Keratinocyte (primary cell): ENCODE measurements at regions not wholly inside any gene's neighbourhood (a gene's known extent, or its start where the extent isn't known, plus 50 kb on each side); places are given as distances from the start of the nearest gene placed in this dataset.

Experiments
- DNase-seq: peaks from one replicate; pipeline ENCODE4 v3.0.0-alpha.2; 2011; ENCODE audit warnings: low read depth, missing footprints, low spot score
- FAIRE-seq: peaks from 2 replicates; lab custom pipeline; 2011; peaks lifted over from hg19 to GRCh38; lab: Jason Lieb, UNC
- H2AFZ ChIP-seq: 2 replicates; pipeline ENCODE4 v1.6.0; 2012; ENCODE audit warnings: low read length, control low read depth, inconsistent platforms; ENCODE audit not compliant: control insufficient read depth
- H3K27ac ChIP-seq: 2 replicates; pipeline ENCODE4 v1.5.1; 2011; ENCODE audit warnings: low read length; ENCODE audit not compliant: control insufficient read depth, insufficient read depth
- H3K27me3 ChIP-seq: 3 replicates; pipeline ENCODE4 v1.6.0; 2011; ENCODE audit warnings: low read length; ENCODE audit not compliant: control insufficient read depth, insufficient read depth; ENCODE audit errors: extremely low read depth
- H3K36me3 ChIP-seq, 2 experiments: 2 replicates in 1 of 2; 3 replicates in 1 of 2; pipeline ENCODE4 v1.5.1; 2011; ENCODE audit warnings: low read length in 2 of 2, mild to moderate bottlenecking in 1 of 2; ENCODE audit not compliant: control insufficient read depth in 2 of 2, insufficient read depth in 2 of 2; ENCODE audit errors: extremely low read depth in 1 of 2
- H3K4me1 ChIP-seq: 3 replicates; pipeline ENCODE4 v1.5.1; 2011; ENCODE audit warnings: low read length; ENCODE audit not compliant: control insufficient read depth, insufficient read depth; ENCODE audit errors: extremely low read depth
- H3K4me2 ChIP-seq: 3 replicates; pipeline ENCODE4 v1.6.0; 2011; ENCODE audit warnings: low read depth, low read length; ENCODE audit not compliant: control insufficient read depth, insufficient read depth; ENCODE audit errors: extremely low read depth
- H3K4me3 ChIP-seq, 3 experiments: fragments of 200-600 bp in 1 of 3; sonication (generic) in 1 of 3; 2 replicates in 2 of 3; 3 replicates in 1 of 3; pipeline ENCODE4 v1.5.1; 2011 to 2016; ENCODE audit warnings: low read length in 3 of 3, mild to moderate bottlenecking in 3 of 3, control low read depth in 2 of 3, inconsistent platforms in 1 of 3, low read depth in 1 of 3, mixed read lengths in 1 of 3, mixed run types in 1 of 3, moderate library complexity in 1 of 3; ENCODE audit not compliant: control insufficient read depth in 2 of 3, insufficient read depth in 2 of 3; ENCODE audit errors: extremely low read depth in 1 of 3
- H3K79me2 ChIP-seq: 2 replicates; pipeline ENCODE4 v1.6.0; 2012; ENCODE audit warnings: low read length; ENCODE audit not compliant: control insufficient read depth, insufficient read depth
- H3K9ac ChIP-seq: 3 replicates; pipeline ENCODE4 v1.6.0; 2011; ENCODE audit warnings: low read length; ENCODE audit not compliant: control insufficient read depth, insufficient read depth; ENCODE audit errors: extremely low read depth
- H3K9me1 ChIP-seq: 3 replicates; pipeline ENCODE4 v1.6.0; 2011; ENCODE audit warnings: low read length; ENCODE audit not compliant: control insufficient read depth, insufficient read depth; ENCODE audit errors: extremely low read depth
- H3K9me3 ChIP-seq: 2 replicates; pipeline ENCODE4 v1.5.1; 2012; ENCODE audit warnings: low read depth, low read length; ENCODE audit not compliant: control insufficient read depth
- H4K20me1 ChIP-seq: 3 replicates; pipeline ENCODE4 v1.6.0; 2011; ENCODE audit warnings: low read length; ENCODE audit not compliant: control insufficient read depth, insufficient read depth; ENCODE audit errors: extremely low read depth
- EZH2 ChIP-seq: IDR thresholded peaks from one replicate; pipeline ENCODE4 v1.6.1; 2012; ENCODE audit warnings: inconsistent platforms, mild to moderate bottlenecking, low read length, moderate library complexity
- dilution Hi-C: fragments of 300-500 bp; cut with MboI; formaldehyde crosslinking; loops from one replicate; pipeline ENCODE4 v1.7.0; 2020; ENCODE audit warnings: low sequenced_read_pairs; ENCODE audit not compliant: extremely low pct_ligation_motif_present
- TF ChIP-seq, protein P1 (sequence below), 3 experiments: IDR thresholded peaks in 1 of 3; conservative IDR thresholded peaks in 1 of 3; optimal IDR thresholded peaks in 1 of 3; 2 replicates in 2 of 3; 3 replicates in 1 of 3; pipeline versions ENCODE3 to v1.5.1; 2011; ENCODE audit warnings: low read length in 3 of 3, mild to moderate bottlenecking in 3 of 3, moderate library complexity in 2 of 3, control low read depth in 1 of 3, inconsistent platforms in 1 of 3; ENCODE audit not compliant: insufficient read depth in 2 of 3; ENCODE audit errors: extremely low read depth in 1 of 3

DNA sequence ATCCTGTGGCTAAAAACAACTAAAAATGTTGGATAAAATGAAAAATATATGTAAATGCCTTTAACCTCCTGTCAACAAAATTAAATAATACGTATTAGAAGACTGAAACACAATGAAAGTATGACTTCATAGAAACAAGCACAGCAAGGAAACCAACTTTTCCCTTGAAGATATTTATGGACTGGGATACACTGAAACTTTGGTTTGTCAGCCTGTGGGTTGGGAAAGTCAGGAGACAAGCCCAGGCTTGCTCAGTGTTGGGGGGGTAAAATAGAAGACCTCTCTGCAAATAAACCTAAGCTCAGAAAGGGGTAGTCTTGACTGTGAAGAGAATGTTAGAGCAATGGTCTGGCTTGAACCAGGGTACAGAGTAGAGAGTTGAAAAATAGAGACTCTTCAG lies 454.5 kb downstream of the FBXO15 start:
- Histone ChIP-seq H3K4me1 (peaks cover 16% of the 10 kb centered on the region), H3K9ac (no peak overlapping the region), H3K79me2 (no peaks in the 10 kb centered on the region), H3K9me1 (no peaks in the 10 kb centered on the region), H3K9me3 (no peaks in the 10 kb centered on the region), H2AFZ (no peak overlapping the region), H3K27ac (no peak overlapping the region), H3K36me3 (no peaks in the 10 kb centered on the region), H3K4me3 (no peak overlapping the region), H3K4me2 (no peak overlapping the region), H4K20me1 (no peaks in the 10 kb centered on the region), H3K27me3 (no peaks in the 10 kb centered on the region)
- TF ChIP-seq, protein P1, sequence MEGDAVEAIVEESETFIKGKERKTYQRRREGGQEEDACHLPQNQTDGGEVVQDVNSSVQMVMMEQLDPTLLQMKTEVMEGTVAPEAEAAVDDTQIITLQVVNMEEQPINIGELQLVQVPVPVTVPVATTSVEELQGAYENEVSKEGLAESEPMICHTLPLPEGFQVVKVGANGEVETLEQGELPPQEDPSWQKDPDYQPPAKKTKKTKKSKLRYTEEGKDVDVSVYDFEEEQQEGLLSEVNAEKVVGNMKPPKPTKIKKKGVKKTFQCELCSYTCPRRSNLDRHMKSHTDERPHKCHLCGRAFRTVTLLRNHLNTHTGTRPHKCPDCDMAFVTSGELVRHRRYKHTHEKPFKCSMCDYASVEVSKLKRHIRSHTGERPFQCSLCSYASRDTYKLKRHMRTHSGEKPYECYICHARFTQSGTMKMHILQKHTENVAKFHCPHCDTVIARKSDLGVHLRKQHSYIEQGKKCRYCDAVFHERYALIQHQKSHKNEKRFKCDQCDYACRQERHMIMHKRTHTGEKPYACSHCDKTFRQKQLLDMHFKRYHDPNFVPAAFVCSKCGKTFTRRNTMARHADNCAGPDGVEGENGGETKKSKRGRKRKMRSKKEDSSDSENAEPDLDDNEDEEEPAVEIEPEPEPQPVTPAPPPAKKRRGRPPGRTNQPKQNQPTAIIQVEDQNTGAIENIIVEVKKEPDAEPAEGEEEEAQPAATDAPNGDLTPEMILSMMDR (optimal IDR thresholded peaks at IDR 0.05 in 1 of 3, IDR thresholded peaks at IDR 0.05 in 1 of 3, conservative IDR thresholded peaks at IDR 0.05 in 1 of 3; ENCODE audit: extremely low read depth in 1 of 3, insufficient read depth in 2 of 3, low read length in 3 of 3) = no peak
- TF ChIP-seq EZH2 = no peak
- DNase-seq = no peak
- FAIRE-seq = no peak
- dilution Hi-C loops = no loop called here

DNA sequence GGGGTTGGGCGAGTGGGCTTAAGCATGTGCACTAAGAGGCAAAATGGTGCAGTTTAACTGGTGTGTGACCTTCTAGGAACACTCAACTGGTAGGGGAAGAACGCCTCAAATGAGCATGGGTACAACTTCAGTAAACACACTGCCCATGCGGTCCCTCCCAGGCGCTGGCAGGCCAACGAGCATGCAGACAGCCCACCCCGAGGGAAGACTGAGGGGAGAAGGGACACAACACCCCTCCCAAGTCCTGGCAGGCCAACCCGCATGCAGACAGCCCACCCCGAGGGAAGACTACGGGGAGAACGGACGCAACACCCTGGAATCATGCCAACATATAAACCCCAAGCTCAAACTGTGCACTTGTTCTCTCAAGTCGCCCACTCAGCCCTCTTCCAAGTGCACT lies 456.0 kb downstream of the FBXO15 start:
- no peaks in the 10 kb centered on the region for H4K20me1 ChIP-seq
- H3K4me3 ChIP-seq = no peak overlapping the region
- dilution Hi-C loops = no loop called here
- DNase-seq (no peak), FAIRE-seq (no peak)
- H3K27me3 ChIP-seq = no peaks in the 10 kb centered on the region
- H3K4me1 ChIP-seq = peaks cover 16% of the 10 kb centered on the region
- H3K4me2 ChIP-seq = no peak overlapping the region
- no peak overlapping the region for H3K9ac ChIP-seq
- H2AFZ ChIP-seq = no peak overlapping the region
- no peaks in the 10 kb centered on the region for H3K9me1 ChIP-seq
- TF ChIP-seq EZH2 = no peak
- TF ChIP-seq, protein P1 (optimal IDR thresholded peaks at IDR 0.05 in 1 of 3, IDR thresholded peaks at IDR 0.05 in 1 of 3, conservative IDR thresholded peaks at IDR 0.05 in 1 of 3; ENCODE audit: extremely low read depth in 1 of 3, insufficient read depth in 2 of 3, low read length in 3 of 3) = no peak
- no peak overlapping the region for H3K27ac ChIP-seq
- no peaks in the 10 kb centered on the region for H3K36me3 ChIP-seq
- H3K79me2 ChIP-seq = no peaks in the 10 kb centered on the region
- no peaks in the 10 kb centered on the region for H3K9me3 ChIP-seq
